Endothelial cell of hepatic sinusoid (primary cell): ENCODE measurements at regions not wholly inside any gene's neighbourhood (a gene's known extent, or its start where the extent isn't known, plus 50 kb on each side); places are given as distances from the start of the nearest gene placed in this dataset.

Experiments
- in situ Hi-C: cut with HindIII; loops from 2 replicates; pipeline ENCODE4 v1.10.0; 2017; ENCODE audit warnings: low sequenced_read_pairs

DNA sequence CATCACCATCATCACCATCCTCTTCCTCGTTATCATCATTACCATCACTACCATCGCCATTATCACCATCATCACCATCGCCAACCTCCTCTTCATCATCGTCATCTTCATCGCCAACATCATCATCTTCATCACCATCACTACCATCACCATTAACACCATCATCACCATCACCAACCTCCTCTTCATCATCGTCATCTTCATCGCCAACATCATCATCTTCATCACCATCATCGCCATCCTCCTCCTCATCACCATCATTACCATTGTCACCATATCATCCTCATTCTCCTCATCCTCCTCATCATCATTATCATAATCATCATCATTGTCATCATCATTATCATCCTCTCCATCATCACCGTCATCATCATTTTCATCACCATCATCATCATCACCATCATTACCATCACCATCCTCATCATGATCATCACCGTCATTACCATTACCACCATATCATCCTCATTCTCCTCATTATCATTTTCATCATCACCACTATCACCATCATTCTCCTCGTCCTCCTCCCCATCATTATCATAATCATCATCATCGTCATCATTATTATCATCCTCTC is 1498.7 kb downstream of the TBC1D22A start:
- in situ Hi-C loops: no loop called here

DNA sequence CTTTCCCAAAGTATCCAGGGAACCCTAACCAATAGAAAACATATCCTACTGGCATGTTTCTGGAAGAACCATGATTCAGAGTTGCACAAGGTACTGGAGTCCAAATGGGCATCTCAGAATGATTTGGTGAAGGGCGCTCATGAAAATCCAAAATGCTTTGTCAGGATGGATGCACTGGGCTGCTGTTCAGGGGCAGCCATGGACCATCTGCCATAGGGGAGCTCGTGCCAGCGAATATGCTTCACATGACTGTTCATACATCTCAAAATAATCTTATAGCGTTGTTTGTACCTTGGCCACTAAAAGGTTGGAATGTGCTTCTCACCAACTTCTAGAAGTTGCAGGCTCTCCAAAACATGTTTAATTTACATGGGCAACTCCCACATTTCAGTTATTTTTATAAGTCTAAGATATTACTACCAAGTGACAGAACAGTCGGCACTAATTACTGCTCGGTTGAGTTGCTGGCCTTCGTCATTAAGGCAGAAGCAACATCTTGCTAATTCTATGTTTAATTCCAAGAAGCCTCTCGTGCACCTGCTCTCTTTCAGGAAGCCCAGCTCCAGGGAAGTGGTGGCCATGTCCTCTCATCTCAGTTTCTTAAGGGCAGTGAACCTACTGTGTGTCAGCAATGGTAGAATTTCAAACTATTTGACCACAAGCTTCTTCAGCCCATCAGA is 1497.7 kb downstream of the TBC1D22A start:
- in situ Hi-C loops: no loop called here

DNA sequence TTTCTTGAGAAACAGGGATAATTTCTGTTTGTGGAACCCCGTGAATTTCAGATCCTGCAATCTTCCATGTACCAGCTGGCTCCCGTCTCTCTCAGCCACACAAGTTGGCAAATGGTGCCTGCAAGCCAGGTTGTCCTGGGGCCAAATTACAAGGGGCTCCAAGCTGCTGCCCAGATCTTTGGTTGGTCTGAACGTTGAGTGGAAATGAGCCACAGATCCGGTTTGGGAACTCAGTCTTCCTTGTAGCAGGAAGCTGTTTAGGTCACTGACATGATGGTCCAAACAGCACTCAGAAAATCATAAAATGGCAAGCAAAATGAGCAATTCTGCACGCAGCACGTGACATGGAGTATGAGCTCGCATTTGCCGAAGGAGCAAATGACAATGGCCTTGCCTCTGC is 1496.4 kb downstream of the TBC1D22A start:
- in situ Hi-C loops: no loop called here

DNA sequence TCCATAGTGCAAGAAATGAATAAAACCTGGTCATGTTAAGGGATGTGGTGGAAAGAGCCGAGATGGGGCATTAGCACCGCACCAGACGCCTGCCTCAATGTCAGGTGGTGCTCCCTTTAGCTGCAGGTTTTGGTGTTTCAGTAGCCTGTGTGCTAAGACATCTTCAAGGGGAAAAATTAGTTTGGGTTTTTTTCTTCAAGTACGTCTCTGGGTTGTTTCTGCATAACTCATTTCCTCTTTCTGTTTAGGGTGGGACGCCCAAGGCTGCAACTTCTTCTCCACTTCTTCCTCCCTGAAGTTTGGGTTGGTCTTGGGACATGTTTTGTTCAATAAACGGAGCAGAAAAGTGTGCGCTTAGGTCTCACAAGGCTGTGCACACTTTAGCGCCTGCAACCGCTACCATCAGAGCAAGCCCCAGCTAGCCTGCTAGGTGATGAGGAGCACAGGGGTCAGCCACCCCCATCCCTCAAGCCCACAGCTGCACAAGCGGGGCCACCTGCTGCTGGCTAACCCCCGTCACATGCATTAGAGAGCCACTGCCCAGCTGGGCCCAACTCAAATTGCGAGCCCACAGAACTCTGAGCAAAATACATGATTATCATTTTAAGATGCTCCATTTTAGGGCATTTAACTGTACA is 1495.7 kb downstream of the TBC1D22A start:
- in situ Hi-C loops: no loop called here

DNA sequence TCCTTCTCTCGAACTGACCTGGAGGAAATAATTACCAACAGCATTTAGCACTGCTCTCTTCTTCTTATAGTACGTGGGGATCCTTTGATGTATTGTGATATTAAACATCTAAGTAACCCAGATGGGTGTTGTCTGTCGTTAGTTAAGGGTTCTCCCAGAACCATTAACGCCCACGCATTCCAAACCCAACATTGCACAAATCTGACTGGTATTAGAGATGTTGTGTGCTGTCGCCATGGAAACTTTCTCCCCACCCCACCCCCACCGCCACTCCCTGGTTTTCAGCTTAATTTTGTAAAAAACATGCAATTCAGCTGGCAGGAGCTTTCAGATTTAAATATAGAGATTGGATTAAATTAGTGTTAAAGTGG is 1495.2 kb downstream of the TBC1D22A start:
- in situ Hi-C loops: no loop called here

DNA sequence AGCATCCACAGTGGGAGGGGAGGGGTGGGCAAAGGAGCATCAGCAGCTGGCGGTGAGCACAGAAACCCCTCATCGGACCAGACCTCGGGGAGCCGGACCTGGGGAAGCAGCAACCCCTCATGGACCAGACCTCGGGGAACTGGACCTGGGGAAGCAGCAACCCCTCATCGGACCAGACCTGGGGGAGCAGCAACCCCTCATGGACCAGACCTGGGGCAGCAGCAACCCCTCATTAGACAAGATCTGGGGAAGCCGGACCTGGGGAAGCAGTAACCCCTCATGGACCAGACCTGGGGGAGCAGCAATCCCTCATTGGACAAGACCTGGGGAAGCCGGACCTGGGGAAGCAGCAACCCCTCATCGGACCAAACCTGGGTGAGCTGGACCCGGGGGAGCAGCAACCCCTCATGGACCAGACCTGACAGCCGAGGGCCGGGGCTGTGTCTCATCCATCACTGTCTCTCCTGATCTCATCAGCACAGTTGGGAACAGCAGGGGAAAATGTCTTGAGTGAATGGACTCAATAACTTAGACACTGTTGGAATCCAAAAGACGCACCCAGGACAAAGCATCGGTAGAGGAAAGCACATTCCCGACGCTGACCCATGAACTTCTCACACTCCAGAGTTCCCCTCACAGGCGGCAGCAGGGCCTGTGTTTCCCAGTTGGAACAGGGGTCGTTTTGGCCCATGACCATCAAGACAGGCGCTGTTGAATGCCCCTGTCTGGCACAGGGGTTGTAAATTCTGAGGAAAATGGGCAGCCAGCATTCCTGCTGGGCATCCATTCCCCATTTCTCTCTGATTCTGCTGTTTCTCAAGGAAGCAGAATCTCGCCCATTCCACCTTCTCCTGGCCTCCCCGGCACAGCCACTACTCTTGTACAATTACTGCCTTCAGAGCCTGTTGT is 1494.6 kb downstream of the TBC1D22A start:
- in situ Hi-C loops: no loop called here

DNA sequence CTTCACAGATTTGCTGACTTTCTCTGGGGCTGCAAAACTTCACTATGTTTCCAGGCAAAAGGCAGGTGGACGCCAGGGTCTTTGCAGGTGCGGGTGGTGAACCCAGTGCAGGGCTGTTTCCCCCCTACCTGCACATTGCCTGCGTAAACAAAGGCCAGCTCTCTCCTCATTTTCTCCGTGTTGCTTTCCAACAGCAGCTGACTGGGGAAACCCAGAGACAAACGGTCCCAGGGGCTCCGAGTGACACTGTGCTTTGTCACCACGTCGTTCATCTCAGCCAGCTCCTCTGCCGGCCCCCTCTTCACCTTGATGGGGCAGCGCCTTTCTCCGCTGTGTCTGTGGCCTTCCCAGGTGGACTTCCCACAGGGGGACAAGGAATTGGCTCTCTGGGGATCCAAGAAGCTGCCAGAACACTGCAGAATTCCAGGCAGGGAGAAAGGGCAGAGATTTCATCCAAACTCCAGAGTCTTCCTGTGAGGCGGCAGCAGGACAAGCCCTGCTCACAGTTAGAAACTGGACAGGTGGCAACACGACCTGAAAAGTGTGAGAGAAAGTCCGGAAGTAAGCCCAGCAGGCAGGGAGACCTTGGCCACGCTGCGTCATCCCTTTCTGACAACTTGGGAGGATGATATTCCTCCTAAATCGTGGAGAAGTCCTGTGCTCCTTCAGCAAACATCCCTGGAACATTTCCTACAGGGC is 1493.7 kb downstream of the TBC1D22A start:
- in situ Hi-C loops: no loop called here

DNA sequence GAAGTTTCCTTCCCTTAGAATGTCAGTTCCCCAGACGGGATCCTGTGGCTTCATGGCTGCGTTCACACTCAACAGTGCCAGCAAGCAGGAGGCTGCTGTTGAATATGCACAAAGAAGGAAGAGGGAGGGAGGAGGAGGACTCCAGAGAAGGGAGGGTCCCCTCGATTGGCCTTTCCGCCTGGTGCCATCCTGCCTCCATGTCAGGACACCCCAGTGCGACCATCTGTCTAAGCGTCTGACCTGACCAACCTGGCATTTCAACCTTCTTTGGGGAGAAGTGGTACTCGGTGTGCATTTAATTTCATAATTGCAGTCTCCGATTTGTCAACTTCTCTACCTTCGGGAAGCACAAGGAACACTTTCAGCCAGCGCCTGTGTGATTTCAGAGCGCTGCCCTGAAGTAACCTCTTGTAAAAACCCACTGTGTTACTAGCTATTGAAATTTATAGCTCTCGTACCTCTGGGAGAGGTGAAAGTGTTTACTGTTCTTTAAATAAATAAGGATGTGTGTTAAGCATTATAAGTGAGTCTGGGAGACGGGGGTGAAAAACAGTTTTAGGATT is 1491.9 kb downstream of the TBC1D22A start:
- in situ Hi-C loops: no loop called here

DNA sequence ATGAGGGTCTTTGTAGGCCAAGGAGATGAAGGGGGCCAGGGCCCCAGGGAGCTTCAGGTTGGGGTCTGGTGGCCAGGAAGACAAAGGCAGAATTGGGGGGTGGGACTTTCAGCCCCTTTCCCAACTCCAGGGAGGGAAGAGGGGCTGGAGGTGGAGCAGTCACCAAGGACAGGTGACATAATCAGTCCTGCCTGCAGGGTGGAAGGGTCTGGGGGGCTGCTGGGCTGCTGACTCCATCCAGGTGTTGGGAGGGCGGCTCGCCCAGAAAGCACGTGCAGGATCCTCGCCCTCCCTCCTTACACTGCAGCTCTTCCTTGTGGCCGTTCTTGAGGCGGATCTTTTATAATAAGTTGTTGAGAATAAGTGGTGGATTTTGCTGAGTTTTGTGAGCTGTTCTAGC is 1491.1 kb downstream of the TBC1D22A start:
- in situ Hi-C loops: no loop called here

DNA sequence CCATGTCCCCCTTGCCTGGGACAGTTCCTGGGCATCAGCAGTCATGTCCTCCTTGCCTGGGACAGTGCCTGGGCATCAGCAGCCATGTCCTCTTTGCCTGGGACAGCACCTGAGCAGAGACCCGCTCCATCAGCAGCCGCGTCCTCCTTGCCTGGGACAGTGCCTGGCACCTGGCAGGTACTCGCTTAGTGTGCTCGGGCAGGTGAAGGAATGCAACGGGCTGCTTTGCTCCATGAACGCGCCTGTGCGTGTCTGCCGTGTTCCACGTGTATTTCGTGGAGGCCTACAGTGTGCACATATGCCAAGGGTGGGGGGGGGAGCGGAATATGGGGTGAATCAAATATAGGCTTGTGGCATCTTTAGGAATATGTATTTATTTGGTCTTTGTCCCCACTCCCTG is 1490.7 kb downstream of the TBC1D22A start:
- in situ Hi-C loops: no loop called here

DNA sequence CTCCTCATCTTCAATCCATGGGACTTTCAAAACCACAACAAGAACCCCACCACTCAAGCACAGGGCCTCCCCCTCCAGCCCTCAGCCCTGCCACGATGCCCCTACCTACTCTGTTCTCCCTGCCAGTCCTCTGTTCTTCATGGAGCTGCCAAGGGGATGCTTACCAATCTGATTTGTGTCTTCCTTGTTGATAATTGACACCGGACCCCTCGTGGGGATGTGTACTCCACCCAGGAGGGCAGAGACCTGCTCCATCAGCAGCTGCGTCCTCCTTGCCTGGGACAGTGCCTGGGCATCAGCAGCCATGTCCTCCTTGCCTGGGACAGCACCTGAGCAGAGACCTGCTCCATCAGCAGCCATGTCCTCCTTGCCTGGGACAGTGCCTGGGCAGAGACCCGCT is 1489.2 kb downstream of the TBC1D22A start:
- in situ Hi-C loops: no loop called here

DNA sequence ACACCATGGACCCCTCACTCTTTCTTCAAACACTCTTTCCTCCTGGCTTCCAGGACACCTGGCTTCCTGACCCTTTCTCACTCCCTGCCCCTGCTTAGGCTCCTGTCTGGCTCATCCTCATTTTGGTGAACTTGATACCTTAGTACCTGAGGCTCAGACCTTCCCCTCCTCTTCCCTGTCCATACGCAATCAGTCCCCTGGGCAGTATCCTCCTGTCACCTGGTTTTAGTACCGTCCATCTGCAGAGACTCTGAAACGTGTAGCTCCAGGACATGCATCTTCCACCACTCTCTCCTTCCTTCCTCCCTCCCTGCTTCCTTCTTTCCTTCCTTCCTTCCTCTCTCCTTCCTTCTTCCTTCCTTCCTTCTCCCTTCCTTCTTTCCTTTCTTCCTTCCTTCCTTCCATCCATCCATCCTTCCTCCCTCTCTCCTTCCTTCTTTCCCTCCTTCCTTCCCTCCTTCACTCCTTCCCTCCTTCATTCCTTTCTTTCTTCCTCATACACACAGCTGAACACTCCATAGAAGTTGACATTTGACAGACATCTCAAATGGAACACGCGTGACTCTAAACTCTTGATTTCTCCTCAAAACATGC is 1488.6 kb downstream of the TBC1D22A start:
- in situ Hi-C loops: no loop called here

DNA sequence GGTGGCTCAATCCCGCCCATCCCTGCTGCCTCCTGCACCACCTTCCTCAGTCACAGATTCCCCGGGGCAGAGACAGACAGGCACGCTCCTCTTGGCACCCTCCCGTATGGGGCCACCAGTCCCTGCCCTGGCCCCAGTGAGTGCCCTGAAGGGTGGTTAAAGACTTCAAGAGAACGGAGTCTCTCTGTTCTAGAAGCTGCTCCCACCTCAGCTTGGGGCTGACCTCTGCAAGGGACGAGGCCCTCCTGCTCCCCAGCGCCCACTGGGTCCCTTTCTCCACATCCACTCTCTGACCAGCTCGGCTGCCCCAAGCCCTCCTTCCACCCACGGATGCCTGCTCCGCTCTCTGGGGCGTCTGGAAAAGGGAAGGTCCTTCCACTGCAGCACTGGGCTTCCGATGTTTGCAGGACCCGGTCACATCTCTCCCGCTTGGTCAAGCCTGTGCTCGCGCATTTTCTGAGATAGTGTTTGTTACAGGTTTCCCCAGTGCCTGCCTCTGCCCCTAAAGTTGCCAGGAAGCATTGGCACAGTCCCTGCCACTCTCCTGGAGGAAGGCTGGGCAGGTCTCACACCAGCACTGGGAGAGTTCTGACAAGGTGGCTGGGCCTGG is 1487.9 kb downstream of the TBC1D22A start:
- in situ Hi-C loops: no loop called here

DNA sequence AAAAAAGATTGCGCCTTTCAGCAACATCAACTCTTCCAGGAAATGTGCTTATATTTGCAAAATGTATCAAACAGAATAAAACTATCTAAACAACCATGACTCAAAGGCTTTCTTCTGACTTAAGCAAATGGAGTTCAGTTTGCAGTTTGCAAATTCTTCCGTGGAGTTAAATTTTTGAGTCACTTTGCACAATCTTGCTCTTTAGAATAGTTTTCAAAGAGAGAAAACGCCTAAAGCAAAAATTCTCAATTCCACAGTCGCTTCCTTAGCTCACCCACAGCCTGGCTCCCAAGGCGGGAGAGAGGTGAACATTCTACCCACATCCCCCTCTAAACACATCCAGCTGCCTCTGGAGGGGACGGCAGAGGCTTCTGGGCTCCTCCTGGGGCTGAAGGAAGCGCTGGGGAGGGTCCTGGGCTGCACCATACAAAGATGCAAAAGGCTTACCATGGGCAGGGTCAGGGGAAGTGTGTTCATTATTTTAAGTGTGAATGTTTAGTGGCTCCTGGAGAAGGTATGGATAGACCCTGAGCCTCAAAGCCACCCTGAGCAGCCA is 1487.3 kb downstream of the TBC1D22A start:
- in situ Hi-C loops: no loop called here

DNA sequence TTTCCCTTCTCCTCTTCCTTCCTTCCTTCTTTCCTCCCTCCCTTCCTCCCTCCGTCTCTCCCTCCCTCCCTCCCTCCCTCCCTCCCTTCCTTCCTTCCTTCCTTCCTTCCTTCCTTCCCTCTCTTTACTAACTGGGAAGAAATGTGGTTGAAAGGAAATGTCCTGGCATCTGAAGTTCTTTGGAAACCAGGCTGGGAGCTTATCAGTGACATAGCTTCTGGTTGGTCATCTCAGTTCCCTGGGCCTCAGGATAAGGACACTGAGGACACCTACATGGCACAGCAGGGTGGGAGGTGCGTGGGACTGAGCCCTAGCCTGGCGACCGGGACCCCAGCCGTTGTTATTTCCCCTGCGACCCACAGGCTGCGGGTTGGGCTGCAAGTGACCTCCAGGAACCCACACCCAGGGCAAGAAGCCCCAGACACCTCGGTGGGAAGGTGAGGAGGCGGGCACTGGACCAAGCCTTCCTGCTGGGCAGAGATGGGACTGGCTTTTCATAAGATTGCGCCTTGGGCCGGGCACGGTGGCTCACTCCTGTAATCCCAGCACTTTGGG is 1486.5 kb downstream of the TBC1D22A start:
- in situ Hi-C loops: no loop called here

DNA sequence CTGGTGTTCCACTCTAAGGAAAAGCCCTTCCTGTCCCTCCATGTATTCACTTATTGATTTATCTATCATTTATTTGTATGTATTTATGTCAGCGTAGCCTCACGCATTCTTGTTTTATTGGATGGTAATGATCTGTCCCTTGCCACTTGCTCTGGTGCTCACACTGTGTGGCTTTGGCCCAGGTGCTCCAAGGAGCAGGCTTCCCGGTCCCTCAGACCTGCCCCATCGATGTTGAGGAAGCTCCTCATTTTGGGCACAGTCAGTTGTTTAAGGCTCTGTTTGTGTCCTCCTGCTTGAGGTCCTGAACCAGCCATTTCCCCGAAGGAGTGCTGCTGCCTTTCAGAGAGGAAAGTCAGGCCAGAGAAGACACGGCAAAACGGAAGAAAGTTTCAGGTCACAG is 1485.4 kb downstream of the TBC1D22A start:
- in situ Hi-C loops: no loop called here

DNA sequence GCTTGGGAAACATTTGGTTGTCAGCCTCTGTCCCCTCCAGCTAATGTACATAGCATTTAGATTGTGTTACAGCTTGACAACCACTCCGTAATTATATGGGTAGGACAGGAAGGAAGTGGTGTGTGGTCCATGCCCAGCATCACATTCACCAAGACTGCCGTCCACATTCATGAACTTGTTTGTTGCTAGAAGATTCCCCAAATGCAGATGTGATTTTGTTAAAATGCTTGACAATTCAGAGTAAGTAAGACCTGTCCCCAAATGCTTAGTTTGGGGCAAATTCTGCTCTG is 1482.7 kb downstream of the TBC1D22A start:
- in situ Hi-C loops: no loop called here

DNA sequence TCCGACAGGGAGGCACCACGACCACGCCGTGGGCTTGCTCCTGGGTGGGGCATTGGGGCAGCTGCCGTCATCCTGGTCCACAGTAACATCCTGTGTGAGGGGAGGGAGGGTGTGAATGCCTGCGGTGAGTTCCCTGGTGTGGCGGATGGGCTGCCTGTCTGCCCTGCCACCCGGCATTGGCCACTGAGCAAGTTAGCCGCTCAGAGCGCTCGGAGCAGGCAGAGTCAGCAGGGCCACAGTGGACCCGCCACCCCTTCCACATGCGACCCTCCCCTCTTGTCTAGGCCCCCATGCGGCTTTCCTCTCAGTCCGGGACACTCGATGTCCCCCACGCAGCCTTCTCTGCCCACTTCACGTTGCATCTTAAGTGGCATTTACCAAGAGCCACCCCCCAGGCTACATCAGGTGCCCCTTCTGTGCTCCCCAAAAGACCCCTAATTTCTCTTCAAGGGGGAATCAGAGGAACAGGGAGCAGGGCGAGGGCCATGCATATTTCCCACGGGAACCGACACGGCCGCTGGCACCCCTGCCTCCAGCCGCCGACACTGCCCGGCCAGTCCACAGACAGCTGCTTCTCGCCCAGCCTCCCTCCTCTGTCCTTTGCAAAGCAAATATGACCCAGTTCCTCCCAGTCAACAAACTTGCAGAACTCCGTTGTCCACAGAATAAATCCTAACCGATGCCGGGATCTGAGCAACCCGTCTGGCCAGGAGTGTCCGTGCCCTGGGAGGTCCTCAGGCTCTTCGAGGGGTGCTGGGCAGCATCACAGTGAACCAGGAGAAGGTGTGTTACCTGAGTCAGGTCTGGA is 1482.1 kb downstream of the TBC1D22A start:
- in situ Hi-C loops: no loop called here

DNA sequence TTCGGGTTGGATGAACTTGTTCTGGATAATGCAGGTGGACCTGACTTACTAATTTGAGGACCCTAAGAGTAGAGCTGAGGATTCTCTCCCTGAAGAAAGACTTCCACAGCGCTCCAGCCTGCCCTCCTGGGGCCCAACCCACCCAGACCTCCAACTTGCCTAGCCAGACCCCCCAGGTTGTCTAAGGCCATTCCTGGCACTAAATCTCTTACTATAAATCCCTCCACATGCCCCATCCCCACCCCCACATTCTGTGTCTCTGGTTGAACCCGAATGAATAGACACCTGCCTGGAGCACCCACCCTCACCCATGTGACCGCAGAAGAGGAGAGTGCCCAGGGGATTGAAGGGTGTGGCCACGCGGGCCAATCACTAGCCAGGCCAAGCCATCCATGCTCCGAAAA is 1480.0 kb downstream of the TBC1D22A start:
- in situ Hi-C loops: no loop called here
